Nephron progenitor cell (in vitro differentiated cells): ENCODE measurements at regions not wholly inside any gene's neighbourhood (a gene's known extent, or its start where the extent isn't known, plus 50 kb on each side); places are given as distances from the start of the nearest gene placed in this dataset.

Experiments
- DNase-seq: peaks from one replicate; pipeline ENCODE4 v3.0.0; 2021
- H3K27ac Mint-ChIP-seq: 2 replicates; pipeline ENCODE4 v1.8.0; 2021; ENCODE audit warnings: mild to moderate bottlenecking, moderate library complexity, mixed read lengths
- H3K27me3 Mint-ChIP-seq: 2 replicates; pipeline ENCODE4 v1.8.0; 2021; ENCODE audit warnings: mild to moderate bottlenecking, low read depth, mixed read lengths; ENCODE audit not compliant: poor library complexity
- H3K36me3 Mint-ChIP-seq: 2 replicates; pipeline ENCODE4 v1.8.0; 2021; ENCODE audit warnings: low read depth, mixed read lengths
- H3K4me1 Mint-ChIP-seq: 2 replicates; pipeline ENCODE4 v1.8.0; 2021; ENCODE audit warnings: mixed read lengths
- H3K4me3 Mint-ChIP-seq: 2 replicates; pipeline ENCODE4 v1.8.0; 2021; ENCODE audit warnings: mild to moderate bottlenecking, moderate library complexity, mixed read lengths
- H3K9me3 Mint-ChIP-seq: 2 replicates; pipeline ENCODE4 v1.8.0; 2021; ENCODE audit warnings: mild to moderate bottlenecking, moderate library complexity, mixed read lengths
- TF ChIP-seq, protein P1 (sequence below): fragments of 200-600 bp; sonication (generic); IDR thresholded peaks from 2 replicates; pipeline ENCODE4 v1.5.0; 2021; ENCODE audit warnings: antibody characterized with exemption

- H3K4me1 Mint-ChIP-seq = no peaks in the 10 kb centered on the region
- H3K27ac Mint-ChIP-seq = no peak overlapping the region
- no peaks in the 10 kb centered on the region for H3K36me3 Mint-ChIP-seq
- H3K9me3 Mint-ChIP-seq = peaks cover 48% of the 10 kb centered on the region
- no peak for DNase-seq
- H3K27me3 Mint-ChIP-seq = no peaks in the 10 kb centered on the region
- TF ChIP-seq, protein P1, sequence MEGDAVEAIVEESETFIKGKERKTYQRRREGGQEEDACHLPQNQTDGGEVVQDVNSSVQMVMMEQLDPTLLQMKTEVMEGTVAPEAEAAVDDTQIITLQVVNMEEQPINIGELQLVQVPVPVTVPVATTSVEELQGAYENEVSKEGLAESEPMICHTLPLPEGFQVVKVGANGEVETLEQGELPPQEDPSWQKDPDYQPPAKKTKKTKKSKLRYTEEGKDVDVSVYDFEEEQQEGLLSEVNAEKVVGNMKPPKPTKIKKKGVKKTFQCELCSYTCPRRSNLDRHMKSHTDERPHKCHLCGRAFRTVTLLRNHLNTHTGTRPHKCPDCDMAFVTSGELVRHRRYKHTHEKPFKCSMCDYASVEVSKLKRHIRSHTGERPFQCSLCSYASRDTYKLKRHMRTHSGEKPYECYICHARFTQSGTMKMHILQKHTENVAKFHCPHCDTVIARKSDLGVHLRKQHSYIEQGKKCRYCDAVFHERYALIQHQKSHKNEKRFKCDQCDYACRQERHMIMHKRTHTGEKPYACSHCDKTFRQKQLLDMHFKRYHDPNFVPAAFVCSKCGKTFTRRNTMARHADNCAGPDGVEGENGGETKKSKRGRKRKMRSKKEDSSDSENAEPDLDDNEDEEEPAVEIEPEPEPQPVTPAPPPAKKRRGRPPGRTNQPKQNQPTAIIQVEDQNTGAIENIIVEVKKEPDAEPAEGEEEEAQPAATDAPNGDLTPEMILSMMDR = no peak
- no peak overlapping the region for H3K4me3 Mint-ChIP-seq
These were observed 323.3 kb upstream of the PDGFD start for GRCh38 chr11:104487046-104487806.

DNA sequence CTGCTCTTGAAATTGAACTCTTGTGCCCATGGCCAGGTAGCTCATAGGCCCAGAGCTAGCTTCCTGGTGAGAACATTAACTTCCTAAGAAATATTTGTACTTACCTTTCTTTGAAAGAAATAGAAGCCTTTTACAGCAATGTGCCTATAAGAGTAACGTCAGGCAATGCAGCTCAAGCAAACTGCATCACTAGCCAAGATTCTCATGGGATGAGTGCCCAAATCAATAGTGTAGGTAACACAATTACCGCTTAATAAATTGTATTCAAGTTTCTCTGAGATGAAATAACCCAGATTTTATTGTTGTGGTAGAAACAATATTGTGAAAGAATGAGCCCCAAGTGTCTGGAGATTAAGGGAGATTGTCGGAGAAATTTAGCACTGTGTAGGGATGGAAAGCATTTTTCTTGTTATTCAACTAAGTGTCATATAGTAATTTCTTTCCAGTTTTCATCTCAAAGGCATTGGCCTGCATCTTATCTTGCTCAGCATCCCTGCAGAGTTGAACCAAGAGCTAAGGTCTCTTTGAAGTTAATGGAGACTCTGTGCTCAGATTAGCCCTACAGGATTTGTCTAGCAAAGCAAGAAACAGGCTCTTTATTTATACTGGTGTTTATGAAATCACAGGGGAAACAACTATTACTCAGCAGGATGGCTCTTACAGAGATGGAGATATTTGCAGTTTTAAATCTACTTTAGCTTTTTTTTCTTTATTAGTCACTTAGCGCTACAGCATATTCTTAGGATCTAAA, 321.0 kb upstream of the PDGFD start:
- Mint-ChIP-seq H3K27ac (no peak overlapping the region), H3K36me3 (no peaks in the 10 kb centered on the region), H3K4me1 (no peaks in the 10 kb centered on the region), H3K27me3 (no peaks in the 10 kb centered on the region), H3K9me3 (peaks cover 43% of the 10 kb centered on the region), H3K4me3 (no peak overlapping the region)
- DNase-seq = no peak
- TF ChIP-seq, protein P1 = no peak

DNA sequence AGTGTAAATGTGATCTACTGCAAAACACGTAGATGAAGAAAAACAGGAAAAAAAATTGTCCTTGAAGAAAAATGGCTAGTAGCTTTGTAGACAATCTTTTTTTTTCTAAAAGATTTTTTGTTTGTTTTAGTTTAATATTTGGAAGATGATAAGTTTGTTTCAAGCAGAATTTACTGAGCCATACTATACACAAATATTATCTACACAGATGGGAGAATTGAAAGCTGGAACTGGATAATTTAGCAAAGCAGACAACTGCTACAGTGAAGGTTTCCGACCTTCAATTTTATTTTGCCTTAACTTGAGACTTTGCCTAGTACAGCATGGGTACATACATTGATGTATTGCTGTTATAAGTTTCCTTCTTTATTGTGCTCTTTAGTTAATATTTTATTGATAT, 313.0 kb upstream of the PDGFD start:
- H3K4me3 Mint-ChIP-seq = no peak overlapping the region
- H3K27ac Mint-ChIP-seq = no peak overlapping the region
- TF ChIP-seq, protein P1 = no peak
- H3K27me3 Mint-ChIP-seq = no peaks in the 10 kb centered on the region
- H3K36me3 Mint-ChIP-seq = no peaks in the 10 kb centered on the region
- DNase-seq = no peak
- H3K4me1 Mint-ChIP-seq = no peaks in the 10 kb centered on the region
- peaks cover 10% of the 10 kb centered on the region for H3K9me3 Mint-ChIP-seq

GRCh38 chr11:104476454-104476853, 312.5 kb upstream of the PDGFD start:
- peaks cover 6% of the 10 kb centered on the region for H3K9me3 Mint-ChIP-seq
- DNase-seq = no peak
- H3K27ac Mint-ChIP-seq = no peak overlapping the region
- H3K4me1 Mint-ChIP-seq = no peaks in the 10 kb centered on the region
- TF ChIP-seq, protein P1 = no peak
- H3K27me3 Mint-ChIP-seq = no peaks in the 10 kb centered on the region
- H3K36me3 Mint-ChIP-seq = no peaks in the 10 kb centered on the region
- no peak overlapping the region for H3K4me3 Mint-ChIP-seq

GRCh38 chr11:104467404-104467803, 303.5 kb upstream of the PDGFD start:
- H3K27ac Mint-ChIP-seq = no peak overlapping the region
- H3K36me3 Mint-ChIP-seq = no peaks in the 10 kb centered on the region
- H3K4me3 Mint-ChIP-seq = no peak overlapping the region
- H3K27me3 Mint-ChIP-seq = no peaks in the 10 kb centered on the region
- no peaks in the 10 kb centered on the region for H3K9me3 Mint-ChIP-seq
- TF ChIP-seq, protein P1 = no peak
- no peak for DNase-seq
- H3K4me1 Mint-ChIP-seq = no peaks in the 10 kb centered on the region

DNA sequence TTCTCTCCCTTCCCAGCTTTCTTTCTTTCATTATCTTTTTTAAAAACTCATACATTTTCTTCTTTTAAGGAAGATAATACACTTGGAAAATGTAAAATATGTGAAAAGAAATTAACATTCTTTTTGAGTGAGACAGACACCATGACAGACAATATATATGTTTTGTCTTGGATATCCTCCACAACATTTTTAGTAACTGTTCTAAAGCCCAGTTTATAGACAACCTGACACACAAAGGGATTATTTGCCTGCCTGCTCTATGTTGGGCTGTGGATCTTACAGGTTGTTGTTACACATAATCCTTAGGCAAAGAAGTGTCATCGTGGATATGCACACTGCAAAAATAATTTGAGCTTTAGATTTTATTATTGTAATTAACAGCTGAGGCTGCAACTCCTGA, 301.4 kb upstream of the PDGFD start:
- Mint-ChIP-seq H3K4me3 (no peak overlapping the region), H3K27ac (no peak overlapping the region), H3K36me3 (no peaks in the 10 kb centered on the region)

More for the DNA sequence above, 301.4 kb upstream of the PDGFD start:
- Mint-ChIP-seq H3K4me1 (no peaks in the 10 kb centered on the region), H3K9me3 (no peaks in the 10 kb centered on the region), H3K27me3 (peaks cover 2% of the 10 kb centered on the region)
- TF ChIP-seq, protein P1 = no peak
- DNase-seq = no peak
